CD4-positive, alpha-beta T cell (primary cell): ENCODE measurements at regions not wholly inside any gene's neighbourhood (a gene's known extent, or its start where the extent isn't known, plus 50 kb on each side); places are given as distances from the start of the nearest gene placed in this dataset.

Source experiments
- ATAC-seq: fragments of 200-7000 bp; cut with Tn5 transposase; one replicate; pipeline ENCODE4 v1.10.0; 2022; ENCODE audit warnings: mild to moderate bottlenecking; ENCODE audit not compliant: poor library complexity
- CTCF ChIA-PET: fragments of 350-600 bp; sonication (Branson Sonifier 250); formaldehyde crosslinking; loops from one replicate; lab custom pipeline; 2021; ENCODE audit warnings: antibody characterized with exemption, inconsistent platforms; lab: Charles Lee
- POLR2A ChIA-PET: fragments of 350-600 bp; sonication (Branson Sonifier 250); formaldehyde crosslinking; loops from one replicate; lab custom pipeline; 2021; ENCODE audit warnings: antibody characterized with exemption, inconsistent platforms; lab: Charles Lee
- DNase-seq, 14 experiments: peaks; one replicate each; pipeline ENCODE4 v3.0.0-alpha.2; 2013 to 2020; ENCODE audit warnings: mixed read lengths in 2 of 14
- H3K27ac ChIP-seq, 2 donors: one replicate each; pipeline versions ENCODE4 v1.5.1 to v1.7.0; 2013; ENCODE audit warnings: low read length in 2 of 2, low read depth in 1 of 2, mild to moderate bottlenecking in 1 of 2
- H3K27me3 ChIP-seq, 2 experiments: 1 replicate in 1 of 2; 2 replicates in 1 of 2; pipeline versions ENCODE4 v1.6.1 to v1.7.0; 2013; ENCODE audit warnings: low read length in 2 of 2, control low read depth in 1 of 2, mild to moderate bottlenecking in 1 of 2, moderate library complexity in 1 of 2; ENCODE audit not compliant: insufficient read depth in 2 of 2, control insufficient read depth in 1 of 2
- H3K36me3 ChIP-seq: one replicate; pipeline ENCODE4 v1.6.1; 2013; ENCODE audit warnings: low read length, control low read depth; ENCODE audit not compliant: insufficient read depth
- H3K4me1 ChIP-seq: one replicate; pipeline ENCODE4 v1.6.1; 2013; ENCODE audit warnings: low read length, control low read depth; ENCODE audit not compliant: insufficient read depth
- H3K4me3 ChIP-seq: one replicate; pipeline ENCODE4 v1.5.1; 2013; ENCODE audit warnings: mild to moderate bottlenecking, low read length, moderate library complexity
- H3K9me3 ChIP-seq, 2 experiments: 1 replicate in 1 of 2; 2 replicates in 1 of 2; pipeline versions ENCODE4 v1.6.1 to v1.7.0; 2013; ENCODE audit warnings: low read length in 2 of 2, mild to moderate bottlenecking in 2 of 2, control low read depth in 1 of 2, moderate library complexity in 1 of 2; ENCODE audit not compliant: control insufficient read depth in 1 of 2, insufficient read depth in 1 of 2
- H3K27ac Mint-ChIP-seq: one replicate; pipeline ENCODE4 v1.8.0; 2020; ENCODE audit warnings: mixed read lengths
- H3K27me3 Mint-ChIP-seq: one replicate; pipeline ENCODE4 v1.8.0; 2021; ENCODE audit warnings: mixed read lengths
- H3K36me3 Mint-ChIP-seq: one replicate; pipeline ENCODE4 v1.8.0; 2021; ENCODE audit warnings: low read depth, mixed read lengths
- H3K4me1 Mint-ChIP-seq: one replicate; pipeline ENCODE4 v1.8.0; 2021; ENCODE audit warnings: low read depth, mixed read lengths
- H3K4me3 Mint-ChIP-seq: one replicate; pipeline ENCODE4 v1.8.0; 2020; ENCODE audit warnings: mild to moderate bottlenecking, mixed read lengths
- H3K9me3 Mint-ChIP-seq: one replicate; pipeline ENCODE4 v1.8.0; 2020; ENCODE audit warnings: mixed read lengths
- intact Hi-C, 2 experiments: fragments of 100-400 bp; cut with DNase I in 1 of 2; cut with micrococcal nuclease in 1 of 2; formaldehyde crosslinking; loops; one replicate each; pipeline versions ENCODE4 v1.15.1 to v1.9.0; 2023 to 2025; cut with DNase I, micrococcal nuclease
- TF ChIP-seq, protein P1 (sequence below): fragments of 200-600 bp; IDR thresholded peaks from one replicate; pipeline ENCODE4 v1.8.0; 2022; ENCODE audit warnings: antibody characterized with exemption, mild to moderate bottlenecking

DNA sequence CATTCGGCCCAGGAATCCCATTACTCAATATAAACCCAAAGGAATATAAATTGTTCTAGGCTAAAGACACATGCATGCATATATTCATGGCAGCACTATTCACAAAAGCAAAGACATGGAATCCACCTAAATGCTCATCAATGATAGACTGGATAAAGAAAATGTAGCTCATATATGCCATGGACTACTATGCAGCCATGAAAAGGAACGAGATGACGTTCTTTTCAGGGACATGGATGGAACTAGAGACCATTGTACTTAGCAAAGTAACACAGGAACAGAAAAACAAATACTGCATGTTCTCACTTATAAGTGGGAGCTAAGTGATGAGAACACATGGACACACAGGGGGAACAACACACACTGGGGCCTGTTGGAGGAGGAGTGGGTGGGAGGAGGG lies 769.5 kb downstream of the TBC1D32 start:
- no peaks in the 10 kb centered on the region for H3K36me3 ChIP-seq
- intact Hi-C loops = no loop called here
- peaks cover 0 to 4% of the 10 kb centered on the region in 2 experiments for H3K9me3 ChIP-seq
- H3K27me3 Mint-ChIP-seq = no peaks in the 10 kb centered on the region
- H3K4me1 Mint-ChIP-seq = no peaks in the 10 kb centered on the region
- no peaks in the 10 kb centered on the region for H3K36me3 Mint-ChIP-seq
- ChIA-PET CTCF (no interaction called here), POLR2A (no interaction called here)
- H3K4me3 Mint-ChIP-seq = no peak overlapping the region
- H3K27ac ChIP-seq = no peak overlapping the region
- H3K4me1 ChIP-seq = no peaks in the 10 kb centered on the region
- peaks cover 2% of the 10 kb centered on the region for H3K9me3 Mint-ChIP-seq
- no peaks in the 10 kb centered on the region for H3K27me3 ChIP-seq
- no peak overlapping the region for H3K27ac Mint-ChIP-seq
- no peak overlapping the region for H3K4me3 ChIP-seq
- TF ChIP-seq, protein P1, sequence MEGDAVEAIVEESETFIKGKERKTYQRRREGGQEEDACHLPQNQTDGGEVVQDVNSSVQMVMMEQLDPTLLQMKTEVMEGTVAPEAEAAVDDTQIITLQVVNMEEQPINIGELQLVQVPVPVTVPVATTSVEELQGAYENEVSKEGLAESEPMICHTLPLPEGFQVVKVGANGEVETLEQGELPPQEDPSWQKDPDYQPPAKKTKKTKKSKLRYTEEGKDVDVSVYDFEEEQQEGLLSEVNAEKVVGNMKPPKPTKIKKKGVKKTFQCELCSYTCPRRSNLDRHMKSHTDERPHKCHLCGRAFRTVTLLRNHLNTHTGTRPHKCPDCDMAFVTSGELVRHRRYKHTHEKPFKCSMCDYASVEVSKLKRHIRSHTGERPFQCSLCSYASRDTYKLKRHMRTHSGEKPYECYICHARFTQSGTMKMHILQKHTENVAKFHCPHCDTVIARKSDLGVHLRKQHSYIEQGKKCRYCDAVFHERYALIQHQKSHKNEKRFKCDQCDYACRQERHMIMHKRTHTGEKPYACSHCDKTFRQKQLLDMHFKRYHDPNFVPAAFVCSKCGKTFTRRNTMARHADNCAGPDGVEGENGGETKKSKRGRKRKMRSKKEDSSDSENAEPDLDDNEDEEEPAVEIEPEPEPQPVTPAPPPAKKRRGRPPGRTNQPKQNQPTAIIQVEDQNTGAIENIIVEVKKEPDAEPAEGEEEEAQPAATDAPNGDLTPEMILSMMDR = no peak
- ATAC-seq (no peak), DNase-seq (no peak)

DNA sequence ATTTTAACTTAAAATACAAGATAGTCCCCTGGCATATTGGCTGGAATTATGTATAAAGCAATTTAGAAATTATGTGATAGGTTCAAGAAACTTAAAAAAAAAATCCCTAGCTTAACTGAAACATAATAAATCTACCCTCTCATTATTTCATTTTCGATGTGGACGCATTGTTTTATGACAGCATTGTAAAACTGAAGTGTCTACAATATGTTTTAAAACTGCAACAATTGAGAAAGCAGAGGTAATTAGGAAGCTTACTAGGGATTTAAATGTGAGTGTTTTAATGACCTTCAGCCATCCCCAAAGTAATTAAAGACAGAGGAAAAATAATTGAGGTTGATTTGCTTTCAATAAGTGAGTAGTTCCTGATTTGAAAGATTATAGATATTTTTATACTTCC lies 776.0 kb downstream of the TBC1D32 start:
- no peaks in the 10 kb centered on the region for H3K4me1 Mint-ChIP-seq
- H3K27ac Mint-ChIP-seq = no peak overlapping the region

DNA sequence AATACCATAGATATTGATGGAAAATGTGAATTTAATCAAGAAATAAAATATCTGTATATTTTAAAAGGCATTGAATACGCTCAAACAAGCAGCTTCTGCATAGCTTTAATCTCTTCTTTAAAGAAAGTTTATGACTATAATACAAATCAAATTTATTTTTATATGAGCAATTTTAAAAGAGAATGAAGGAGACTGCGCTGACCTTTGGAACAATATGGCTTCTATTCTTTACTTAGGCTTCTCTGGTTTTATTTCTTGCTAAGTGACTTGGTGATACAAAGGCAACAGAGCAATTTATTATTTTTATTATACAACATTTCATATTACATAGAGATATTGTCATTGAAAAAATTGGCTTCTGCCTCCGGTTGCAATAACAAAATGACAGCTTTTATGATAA lies 776.7 kb downstream of the TBC1D32 start:
- no peaks in the 10 kb centered on the region for H3K9me3 ChIP-seq
- H3K27me3 Mint-ChIP-seq = no peaks in the 10 kb centered on the region
- H3K4me1 Mint-ChIP-seq = no peaks in the 10 kb centered on the region
- TF ChIP-seq, protein P1 = no peak
- H3K4me3 ChIP-seq = no peak overlapping the region
- ChIA-PET CTCF (interaction anchor here (0.5 kb wide), 1 partner anchor 973 kb away, joined by 4 read pairs; no protein-coding TSS in a partner anchor), POLR2A (no interaction called here)
- H3K27ac ChIP-seq = no peak overlapping the region
- ATAC-seq (no peak), DNase-seq (no peak)
- intact Hi-C loops = no loop called here
- H3K27me3 ChIP-seq = no peaks in the 10 kb centered on the region
- no peaks in the 10 kb centered on the region for H3K36me3 ChIP-seq
- H3K36me3 Mint-ChIP-seq = no peaks in the 10 kb centered on the region
- no peaks in the 10 kb centered on the region for H3K4me1 ChIP-seq
- H3K4me3 Mint-ChIP-seq = no peak overlapping the region
- H3K9me3 Mint-ChIP-seq = no peaks in the 10 kb centered on the region
- no peak overlapping the region for H3K27ac Mint-ChIP-seq

More for the DNA sequence above, 776.0 kb downstream of the TBC1D32 start:
- Histone ChIP-seq H3K36me3 (no peaks in the 10 kb centered on the region), H3K9me3 (peaks cover 0 to 4% of the 10 kb centered on the region in 2 experiments), H3K27me3 (no peaks in the 10 kb centered on the region), H3K27ac (no peak overlapping the region), H3K4me3 (no peak overlapping the region), H3K4me1 (no peaks in the 10 kb centered on the region)
- no peak for DNase-seq
- H3K4me3 Mint-ChIP-seq = no peak overlapping the region
- no peaks in the 10 kb centered on the region for H3K9me3 Mint-ChIP-seq
- H3K27me3 Mint-ChIP-seq = no peaks in the 10 kb centered on the region
- intact Hi-C loops = no loop called here
- CTCF ChIA-PET = interaction anchor here (0.5 kb wide), 1 partner anchor 973 kb away, joined by 4 read pairs; no protein-coding TSS in a partner anchor
- H3K36me3 Mint-ChIP-seq = no peaks in the 10 kb centered on the region
- ATAC-seq = no peak
- TF ChIP-seq, protein P1 = no peak
- POLR2A ChIA-PET = no interaction called here
